Non-pigmented ciliary epithelial cell (primary cell): ENCODE measurements at regions not wholly inside any gene's neighbourhood (a gene's known extent, or its start where the extent isn't known, plus 50 kb on each side); places are given as distances from the start of the nearest gene placed in this dataset.
A peak's percentile ranks its signal among the peaks of the same experiment; 100 is the strongest.

Source experiments
- DNase-seq: peaks from one replicate; pipeline ENCODE4 v3.0.0-alpha.2; 2010; ENCODE audit warnings: low read depth

DNA sequence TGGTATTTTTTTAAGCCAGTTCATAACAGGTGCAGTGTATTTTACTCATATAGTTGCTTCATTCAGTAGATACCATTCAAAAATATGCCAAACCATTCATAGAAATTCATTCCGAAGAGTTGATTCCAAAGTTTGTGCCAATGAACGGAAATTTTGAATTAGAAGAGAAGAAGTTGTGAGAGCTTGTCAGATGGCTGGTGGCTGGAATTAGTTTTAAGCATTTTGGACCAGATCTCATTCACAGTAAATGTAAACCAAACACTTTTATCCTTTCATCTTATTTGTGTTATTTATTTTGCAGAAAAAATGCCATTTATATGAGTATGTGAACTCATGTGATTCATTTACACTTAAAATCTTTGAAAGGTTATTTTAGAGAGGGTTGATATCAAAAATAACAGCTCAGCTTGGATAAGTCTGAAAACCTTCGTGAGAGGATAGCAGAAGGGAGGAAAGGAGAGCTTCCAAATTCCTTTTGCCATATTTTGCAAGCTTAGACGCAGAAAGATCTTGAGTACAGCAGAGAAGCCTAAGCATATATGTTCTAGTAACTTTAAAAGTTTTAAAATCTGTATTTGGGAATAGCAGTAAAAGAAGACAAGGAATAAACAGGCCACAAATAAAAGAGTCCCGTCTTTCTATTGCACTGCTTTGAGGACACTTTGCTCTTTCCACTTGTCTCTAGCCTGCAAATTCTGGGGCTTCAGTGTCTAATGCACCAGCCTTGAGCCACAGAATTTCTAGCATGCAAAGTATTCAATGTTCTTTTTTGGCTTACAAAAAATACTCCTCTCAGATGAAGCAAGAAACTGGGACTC lies 253.6 kb upstream of the FLRT2 start:
- DNase-seq = no peak

DNA sequence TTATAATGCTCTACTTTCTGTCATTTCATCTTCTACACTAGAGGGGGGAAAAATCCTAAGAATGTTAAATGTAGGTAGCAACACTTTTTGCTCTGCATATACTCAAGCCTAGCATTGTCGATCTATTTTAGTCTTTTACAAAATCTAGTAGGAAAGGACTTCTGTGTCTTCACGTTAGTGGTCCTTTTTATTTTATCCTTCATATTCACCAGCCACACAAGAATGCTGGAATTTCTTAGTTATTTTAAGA lies 253.0 kb upstream of the FLRT2 start:
- DNase-seq = no peak

GRCh38 chr14:85279407-85279806 lies 250.5 kb upstream of the FLRT2 start:
- DNase-seq = no peak

DNA sequence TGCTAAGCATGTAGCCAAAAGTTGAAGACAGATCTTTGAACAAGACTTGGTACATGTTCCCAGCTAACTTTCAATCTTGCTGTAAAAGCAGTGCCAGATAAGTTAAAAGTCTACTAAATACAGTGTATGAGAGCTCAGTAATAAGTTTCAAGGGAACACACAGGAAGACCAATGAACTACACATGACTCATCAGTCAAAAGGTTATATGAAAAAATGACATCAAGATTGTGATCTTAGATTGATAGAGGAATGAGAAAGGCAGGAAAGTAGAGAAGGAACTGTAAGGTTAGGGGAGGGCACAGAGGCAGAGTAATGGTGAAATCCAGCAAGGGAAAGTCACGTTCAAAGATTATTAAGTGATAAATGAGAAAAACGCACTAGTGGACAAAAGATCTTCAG lies 249.9 kb upstream of the FLRT2 start:
- no peak for DNase-seq

DNA sequence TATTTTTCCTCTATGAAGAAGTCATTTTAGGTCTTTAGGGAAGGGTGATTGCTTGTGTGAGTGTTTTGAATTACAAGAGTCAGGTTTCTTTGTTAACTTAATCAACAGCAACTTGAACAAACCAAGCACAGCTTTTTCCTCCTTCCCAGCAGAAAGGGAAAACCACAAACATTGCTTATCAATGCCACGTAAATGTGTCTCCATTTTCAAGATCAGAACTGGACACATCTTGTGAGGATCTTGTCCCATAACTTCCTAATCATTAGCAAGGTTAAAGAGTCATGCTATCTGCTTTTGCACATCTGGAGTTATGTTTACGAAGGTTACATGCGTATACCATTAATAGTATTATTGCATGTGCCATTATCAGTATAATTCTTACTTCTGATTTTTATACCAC lies 248.0 kb upstream of the FLRT2 start:
- no peak for DNase-seq

DNA sequence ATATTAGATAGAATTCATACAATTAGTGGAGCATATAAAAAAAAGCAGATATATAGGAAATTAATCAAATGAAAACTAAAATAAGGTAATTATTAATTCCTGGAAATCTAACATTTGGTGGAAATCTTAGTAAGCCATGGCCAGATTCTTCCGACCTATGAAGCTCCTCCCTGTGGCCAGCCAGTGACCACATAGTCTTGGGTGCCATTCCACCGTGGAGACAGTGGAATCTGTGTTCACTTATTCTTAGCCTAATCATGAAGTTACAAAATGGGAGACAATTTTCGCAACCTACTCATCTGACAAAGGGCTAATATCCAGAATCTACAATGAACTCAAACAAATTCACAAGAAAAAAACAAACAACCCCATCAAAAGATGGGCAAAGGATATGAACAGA lies 241.9 kb upstream of the FLRT2 start:
- DNase-seq = no peak

DNA sequence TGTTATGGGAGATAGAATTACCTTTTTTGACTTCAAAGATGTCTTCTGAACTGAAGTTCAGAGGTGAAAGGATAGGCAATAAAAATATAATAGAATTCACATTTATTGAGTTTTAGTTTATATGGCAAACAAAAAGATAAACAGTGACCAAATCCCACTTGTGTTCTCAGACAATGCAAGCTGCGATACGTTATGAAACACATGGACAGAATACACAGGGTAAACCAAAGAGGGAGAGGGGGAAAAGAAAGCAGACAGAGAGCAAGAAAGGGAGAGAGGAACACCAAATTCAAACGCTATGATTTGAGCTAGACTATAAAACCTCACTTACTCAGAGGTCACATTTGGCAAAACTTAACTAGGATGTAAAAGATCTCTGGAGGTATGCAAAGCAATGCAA lies 238.2 kb upstream of the FLRT2 start:
- no peak for DNase-seq

- no peak for DNase-seq
These were observed 236.2 kb upstream of the FLRT2 start for GRCh38 chr14:85293612-85294234.

DNA sequence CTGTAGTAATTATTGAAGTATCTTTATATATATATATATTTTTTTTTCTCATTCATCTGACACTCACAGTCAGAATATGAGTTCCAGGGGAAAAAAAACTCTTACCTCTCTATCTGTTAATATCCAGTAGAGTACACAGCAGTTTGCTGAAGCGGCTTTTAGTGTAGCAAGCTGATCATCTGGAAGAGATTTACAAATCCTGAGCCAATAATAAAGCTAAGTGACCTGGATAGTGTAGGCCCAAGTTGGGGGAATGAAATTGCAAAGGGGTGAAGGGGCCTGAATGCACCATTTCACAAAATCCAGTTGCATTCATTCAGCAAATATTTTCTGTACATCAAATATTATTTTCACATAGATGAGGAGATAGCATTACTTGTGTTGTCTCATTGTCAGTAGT lies 234.6 kb upstream of the FLRT2 start:
- no peak for DNase-seq

DNA sequence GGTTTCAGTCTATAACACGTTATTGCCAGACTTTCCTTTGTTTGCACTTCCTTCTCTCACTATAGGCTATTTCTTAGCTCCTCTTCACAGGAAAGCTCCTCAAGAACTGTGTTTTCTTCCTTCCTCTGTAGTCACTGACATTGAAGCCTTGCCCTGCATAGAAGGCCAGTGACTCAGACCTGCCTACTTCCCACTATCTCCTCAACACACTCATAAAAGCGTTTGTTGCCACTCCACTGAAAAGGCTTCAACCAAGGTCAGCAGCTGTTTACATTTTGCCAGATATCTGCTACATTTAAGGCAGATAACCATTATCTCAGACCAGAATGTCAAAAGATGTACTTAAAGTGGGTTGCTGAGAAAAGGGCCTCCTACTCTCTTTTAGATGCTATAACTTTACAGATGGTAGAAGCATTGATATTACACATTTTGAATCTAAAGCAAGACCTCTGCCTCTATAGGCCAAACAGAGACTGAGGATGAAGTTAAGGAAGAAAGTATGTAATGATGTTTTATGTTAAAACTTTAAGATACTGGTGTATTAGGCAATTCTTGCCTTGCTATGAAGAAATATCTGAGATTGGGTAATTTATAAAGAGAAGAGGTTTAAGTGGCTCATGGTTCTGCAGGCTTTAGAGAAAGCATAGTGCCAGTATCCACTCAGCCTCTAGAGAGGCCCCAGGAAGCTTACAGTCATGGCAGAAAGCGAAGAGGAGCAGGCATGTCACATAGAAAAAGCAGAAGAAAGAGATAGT lies 233.3 kb upstream of the FLRT2 start:
- peak; percentile 47 for DNase-seq

GRCh38 chr14:85300107-85300506 lies 229.8 kb upstream of the FLRT2 start:
- DNase-seq = no peak

DNA sequence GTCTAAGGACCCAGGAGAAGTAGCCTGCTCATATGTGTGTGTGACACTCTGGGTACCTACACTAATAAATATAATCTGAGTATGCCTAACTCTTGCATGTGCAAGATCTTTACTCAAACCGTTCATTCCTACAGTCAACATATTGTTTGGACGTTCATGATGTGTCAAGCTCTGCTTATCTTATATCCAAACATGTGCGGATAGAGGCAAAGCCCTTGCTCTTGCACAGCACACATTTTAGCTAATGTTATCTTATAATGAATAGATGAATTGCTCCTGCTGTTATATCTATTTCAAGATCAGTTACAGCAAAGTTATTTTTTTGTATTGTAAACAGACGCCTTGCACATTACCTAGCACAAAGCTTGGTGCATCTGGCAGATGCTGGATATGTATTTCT lies 228.4 kb upstream of the FLRT2 start:
- DNase-seq = no peak

GRCh38 chr14:85306024-85306423 lies 223.9 kb upstream of the FLRT2 start:
- DNase-seq = no peak

DNA sequence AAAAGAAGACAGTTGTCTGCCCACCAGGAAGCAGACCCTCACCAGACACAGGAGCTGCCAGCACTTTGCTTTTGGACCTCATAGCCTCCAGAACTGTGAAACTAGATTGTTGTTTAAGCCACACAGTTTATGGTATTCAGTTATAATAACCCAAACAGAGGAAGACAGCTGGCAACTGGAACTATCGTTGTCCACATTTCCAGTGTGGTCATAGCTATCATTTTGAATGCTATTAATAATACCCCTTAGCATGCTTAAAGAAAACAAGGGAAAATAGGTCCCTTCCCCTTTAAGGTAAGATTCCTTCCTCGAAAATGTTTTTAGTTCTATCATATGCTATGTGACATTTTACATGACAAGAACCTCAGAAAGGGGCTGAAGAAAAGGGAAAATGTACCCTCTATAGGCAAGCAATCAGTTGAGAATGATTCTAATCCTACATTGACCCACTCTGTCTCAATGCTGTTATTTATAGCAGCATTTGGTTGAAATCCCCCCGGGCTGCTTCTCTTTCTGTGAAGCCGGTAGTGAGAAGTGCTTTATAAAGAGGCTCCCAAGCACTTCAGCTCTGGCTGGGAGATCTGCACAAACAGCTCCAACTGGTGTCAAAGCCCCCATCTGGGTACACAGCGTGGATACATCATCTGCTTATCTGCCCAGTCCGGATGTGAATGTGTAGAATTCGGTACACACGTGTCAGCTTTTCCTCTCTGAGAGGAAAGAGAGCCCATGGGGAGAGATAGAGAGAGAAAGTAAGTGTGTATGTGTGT lies 221.2 kb upstream of the FLRT2 start:
- DNase-seq = no peak

- no peak for DNase-seq
These were observed 219.3 kb upstream of the FLRT2 start for GRCh38 chr14:85310491-85311272.

- peak; percentile 71 for DNase-seq
These were observed 216.3 kb upstream of the FLRT2 start for GRCh38 chr14:85313560-85314207.

- DNase-seq = no peak
These were observed 214.7 kb upstream of the FLRT2 start for GRCh38 chr14:85315290-85315689.

GRCh38 chr14:85315733-85316290 lies 214.1 kb upstream of the FLRT2 start:
- no peak for DNase-seq

DNA sequence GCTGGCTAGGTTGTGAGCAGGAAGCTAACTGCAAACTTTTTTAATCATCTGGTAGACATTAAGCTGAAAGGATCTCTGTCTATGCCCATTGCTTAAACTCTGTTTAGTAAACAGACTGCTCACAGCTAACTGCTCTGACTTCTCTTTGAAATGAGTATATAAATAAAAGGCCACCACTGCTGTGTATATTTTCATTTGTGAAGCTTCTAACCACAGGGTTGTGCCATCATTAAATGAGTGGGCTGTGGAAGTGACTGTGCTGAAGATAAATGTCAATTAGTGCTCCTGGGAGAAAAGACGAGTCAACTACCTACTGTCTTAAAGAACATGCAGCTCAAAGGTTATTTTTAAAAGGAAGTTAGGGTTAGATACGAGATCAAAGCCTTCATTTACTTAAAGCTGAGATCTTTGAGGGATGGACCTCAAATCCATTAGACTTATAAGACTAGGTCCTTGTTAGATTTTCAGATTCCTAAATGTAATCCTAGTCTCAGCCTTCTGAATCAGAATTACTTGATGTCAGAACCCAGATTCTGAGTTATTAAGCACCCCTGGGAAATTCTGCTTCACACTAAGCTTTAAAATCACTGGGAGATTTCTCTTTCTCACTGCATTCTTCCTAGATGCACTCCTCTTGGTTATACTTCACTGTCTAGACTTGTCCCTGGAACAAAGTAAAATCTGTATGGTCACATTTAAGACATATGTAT lies 213.1 kb upstream of the FLRT2 start:
- no peak for DNase-seq

DNA sequence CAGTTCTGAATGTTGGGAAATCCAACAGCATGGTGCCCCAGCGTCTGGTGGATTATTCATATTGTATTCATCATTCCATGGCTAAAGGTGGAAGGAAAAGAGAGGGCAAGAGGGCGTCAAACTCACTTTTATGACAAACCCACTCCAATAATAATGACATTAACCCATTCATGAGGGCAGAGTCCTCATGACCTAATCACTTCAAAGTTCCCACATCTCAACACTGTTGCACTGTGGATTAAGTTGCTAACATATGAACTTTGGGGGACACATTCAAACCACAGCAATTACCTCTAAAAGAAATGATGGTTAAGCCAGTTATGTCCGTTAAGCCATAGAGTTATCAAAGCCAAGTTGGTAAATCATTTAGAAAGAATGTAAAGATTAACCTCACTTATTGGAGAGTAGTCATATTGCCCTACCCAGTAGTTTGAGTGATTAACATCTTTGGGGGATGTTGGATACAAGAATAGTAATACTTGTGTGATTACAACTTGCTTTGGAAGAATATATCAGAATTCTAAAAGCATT lies 212.4 kb upstream of the FLRT2 start:
- no peak for DNase-seq
